DMS114 treated with DMSO at 0.1 percent for 48 hours (cell line): ENCODE measurements at regions not wholly inside any gene's neighbourhood (a gene's known extent, or its start where the extent isn't known, plus 50 kb on each side); places are given as distances from the start of the nearest gene placed in this dataset.
"Not testable (repeated sequence)": the region's sequence is repeated elsewhere in the genome, so short reads cannot be mapped to it uniquely, and the experiment has no call there.

Experiments used
- DNase-seq: peaks from one replicate; lab custom pipeline; 2025; ENCODE audit not compliant: unreplicated experiment; lab: John Stamatoyannopoulos, UW

GRCh38 chr1:200284236-200284635 lies 125.6 kb downstream of the ZNF281 start:
- not testable (repeated sequence) for DNase-seq

GRCh38 chr1:200282497-200283122 lies 127.2 kb downstream of the ZNF281 start:
- no peak for DNase-seq

GRCh38 chr1:200281201-200281835 lies 128.5 kb downstream of the ZNF281 start:
- DNase-seq, result no peak

- peak; percentile 5 for DNase-seq
These were observed 129.9 kb downstream of the ZNF281 start for GRCh38 chr1:200279810-200280411.

- no peak for DNase-seq
These were observed 133.9 kb downstream of the ZNF281 start for GRCh38 chr1:200275816-200276453.

GRCh38 chr1:200275415-200275814 lies 134.4 kb downstream of the ZNF281 start:
- no peak for DNase-seq

GRCh38 chr1:200274116-200274515 lies 135.7 kb downstream of the ZNF281 start:
- no peak for DNase-seq

GRCh38 chr1:200272481-200273068 lies 137.3 kb downstream of the ZNF281 start:
- no peak for DNase-seq

GRCh38 chr1:200269256-200269655 lies 140.6 kb downstream of the ZNF281 start:
- DNase-seq, result no peak

GRCh38 chr1:200267937-200268336 lies 141.9 kb downstream of the ZNF281 start:
- DNase-seq, result no peak

GRCh38 chr1:200267458-200267857 lies 142.4 kb downstream of the ZNF281 start:
- DNase-seq, result no peak

- DNase-seq, result no peak
These were observed 143.0 kb downstream of the ZNF281 start for GRCh38 chr1:200266871-200267270.

GRCh38 chr1:200265881-200266280 lies 144.0 kb downstream of the ZNF281 start:
- DNase-seq, result no peak

- no peak for DNase-seq
These were observed 144.7 kb downstream of the ZNF281 start for GRCh38 chr1:200265104-200265503.

GRCh38 chr1:200263203-200263602 lies 146.6 kb downstream of the ZNF281 start:
- DNase-seq, result no peak

GRCh38 chr1:200262326-200262965 lies 147.4 kb downstream of the ZNF281 start:
- DNase-seq, result no peak

GRCh38 chr1:200260597-200261335 lies 149.1 kb downstream of the ZNF281 start:
- no peak for DNase-seq

GRCh38 chr1:200258447-200259375 lies 151.1 kb downstream of the ZNF281 start:
- peak; percentile 33 for DNase-seq

GRCh38 chr1:200257235-200257634 lies 152.6 kb downstream of the ZNF281 start:
- no peak for DNase-seq
